Bone marrow (tissue), 2 donors: ENCODE measurements at regions not wholly inside any gene's neighbourhood (a gene's known extent, or its start where the extent isn't known, plus 50 kb on each side); places are given as distances from the start of the nearest gene placed in this dataset.
"Not testable (repeated sequence)": the region's sequence is repeated elsewhere in the genome, so short reads cannot be mapped to it uniquely, and the experiment has no call there.

Source experiments
- DNase-seq, 2 donors: peaks; one replicate each; lab custom pipeline; 2025; lab: John Stamatoyannopoulos, UW

GRCh38 chr12:131340616-131341210 is 370.2 kb upstream of the SFSWAP start:
- no peak for DNase-seq

DNA sequence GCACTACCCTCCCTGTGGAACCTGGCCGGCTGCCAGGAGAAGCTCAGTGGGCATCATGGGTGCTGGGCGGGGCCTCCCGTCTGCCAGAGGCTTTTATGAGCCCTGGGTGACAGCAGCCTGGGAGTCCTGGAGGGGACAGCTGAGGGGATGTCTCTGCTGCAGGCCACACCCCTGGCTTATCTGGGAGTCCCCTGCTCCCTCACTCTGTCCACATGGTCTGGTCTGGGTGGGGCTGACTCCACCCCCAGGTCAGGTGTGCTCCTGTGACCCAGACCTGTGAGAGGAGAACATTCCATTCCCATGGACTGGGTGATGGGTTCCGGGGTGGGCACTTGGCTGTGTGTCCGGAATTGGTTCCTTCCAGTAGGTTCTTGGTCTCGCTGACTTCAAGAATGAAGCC is 369.3 kb upstream of the SFSWAP start:
- not testable (repeated sequence) for DNase-seq

DNA sequence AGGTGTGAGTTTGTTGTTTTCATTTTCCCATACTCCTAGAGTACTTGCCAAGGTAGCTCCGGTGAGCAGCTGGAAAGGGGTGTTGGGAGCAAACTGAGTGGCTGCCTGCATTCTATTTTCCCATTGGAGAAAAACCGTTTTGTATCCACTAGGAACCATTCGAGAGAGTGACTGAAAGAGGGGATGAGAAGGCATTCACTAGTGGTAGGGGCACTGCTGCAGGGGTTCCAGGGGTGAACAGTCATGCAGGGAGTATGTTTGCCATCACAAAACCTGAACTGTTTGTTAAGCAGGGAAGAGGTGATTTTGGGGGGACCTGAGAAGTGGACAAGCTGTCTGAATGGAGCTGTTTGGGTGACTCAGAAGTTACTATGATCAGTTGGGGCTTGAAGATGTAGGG is 367.5 kb upstream of the SFSWAP start:
- not testable (repeated sequence) for DNase-seq

DNA sequence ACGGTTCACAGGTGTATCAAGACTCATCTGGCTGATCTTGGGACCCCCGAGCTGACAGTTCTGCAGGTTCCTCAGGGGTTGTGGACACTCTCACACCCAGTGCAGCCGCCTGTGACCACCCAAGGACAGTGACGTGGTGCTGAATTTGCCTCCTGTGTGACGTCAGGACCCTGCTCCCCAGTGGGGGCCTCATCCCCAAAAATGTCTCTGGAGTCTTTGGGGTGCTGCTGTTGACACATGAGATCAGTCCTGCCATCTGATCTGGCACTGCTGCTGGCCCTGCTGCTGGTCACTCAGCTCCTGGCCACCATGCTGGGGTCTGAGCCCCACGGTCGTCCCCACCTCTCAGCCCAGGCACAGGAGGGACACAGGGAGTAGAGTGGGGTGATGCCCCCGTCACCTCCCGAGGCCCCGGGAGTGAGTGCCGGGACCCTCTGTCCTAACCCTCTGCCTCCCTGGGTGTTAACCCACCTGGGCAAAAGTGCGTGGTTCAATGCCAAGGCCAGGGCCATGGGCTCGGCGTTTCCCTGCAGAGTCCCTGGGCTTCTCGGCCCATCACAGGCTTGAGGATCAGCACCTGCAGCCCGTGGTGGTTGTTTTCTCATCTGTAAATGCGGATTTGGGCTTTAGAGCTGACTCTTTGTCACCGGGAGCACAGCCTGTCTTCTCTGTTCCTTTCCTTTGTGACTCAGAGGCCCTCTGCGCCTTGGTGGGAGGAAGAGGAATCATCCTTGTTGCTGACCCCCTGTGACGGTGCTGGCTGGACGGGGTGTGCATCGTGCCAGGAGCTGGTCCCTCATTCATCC is 366.0 kb upstream of the SFSWAP start:
- not testable (repeated sequence) for DNase-seq

GRCh38 chr12:131345521-131346436 is 365.1 kb upstream of the SFSWAP start:
- no peak for DNase-seq

DNA sequence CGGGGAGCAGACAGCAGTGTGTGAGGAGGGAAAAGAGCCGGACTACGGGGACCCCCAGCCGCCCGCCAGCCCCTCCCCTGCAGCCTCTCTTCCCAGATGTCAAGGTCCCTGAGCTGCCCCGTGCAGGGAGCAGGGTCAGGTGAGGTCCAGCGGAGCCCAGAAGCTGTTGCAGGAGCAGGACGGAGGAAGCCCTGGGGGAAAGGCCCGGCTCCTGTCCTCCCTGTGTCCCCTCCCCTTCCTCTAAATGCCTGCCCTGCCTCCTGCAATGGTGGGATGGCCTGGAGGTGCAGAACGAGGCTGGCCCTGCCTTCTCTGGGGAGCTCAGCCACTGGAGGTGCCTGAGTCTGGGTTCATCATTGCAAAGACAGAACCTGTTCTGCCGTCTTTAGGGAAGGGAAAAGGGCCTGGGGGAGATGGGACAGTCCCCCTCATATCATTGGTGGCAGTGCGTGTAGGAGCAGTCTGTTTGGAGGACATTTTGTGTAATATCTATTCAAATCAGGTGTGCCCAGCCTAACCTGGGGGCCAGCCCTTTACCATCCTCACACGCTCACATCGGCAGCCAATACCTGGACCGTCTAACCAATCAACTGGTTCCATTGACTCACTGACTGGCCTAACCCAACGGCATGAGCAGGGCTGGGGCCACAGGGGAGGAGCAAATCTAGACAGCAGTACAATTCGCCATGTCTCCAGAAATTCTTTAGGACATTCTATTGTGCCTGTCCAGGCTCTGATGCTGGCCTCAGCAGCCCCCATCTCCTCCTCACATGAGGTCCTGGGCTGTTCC is 364.1 kb upstream of the SFSWAP start:
- DNase-seq = no peak

DNA sequence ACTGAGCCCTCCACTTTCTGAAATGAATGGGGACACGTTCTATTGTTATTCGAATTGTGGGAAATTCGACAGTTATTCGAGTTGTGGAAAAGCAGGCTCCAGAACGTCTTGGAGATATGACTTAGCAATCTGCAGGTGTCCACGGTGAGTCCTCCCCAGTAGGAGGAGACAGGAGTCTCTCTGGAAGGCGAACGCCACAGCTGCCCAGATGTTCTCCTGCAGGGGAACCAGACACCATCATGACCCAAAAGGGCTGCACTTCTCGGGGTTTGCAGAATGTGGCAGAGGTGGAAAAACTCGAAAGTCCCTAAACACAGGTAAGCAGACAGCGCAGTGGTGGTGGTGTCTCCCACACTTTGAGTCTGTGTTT is 363.6 kb upstream of the SFSWAP start:
- no peak for DNase-seq

GRCh38 chr12:131347732-131348131 is 363.2 kb upstream of the SFSWAP start:
- DNase-seq = no peak

- DNase-seq = no peak
These were observed 362.7 kb upstream of the SFSWAP start for GRCh38 chr12:131348231-131348630.

DNA sequence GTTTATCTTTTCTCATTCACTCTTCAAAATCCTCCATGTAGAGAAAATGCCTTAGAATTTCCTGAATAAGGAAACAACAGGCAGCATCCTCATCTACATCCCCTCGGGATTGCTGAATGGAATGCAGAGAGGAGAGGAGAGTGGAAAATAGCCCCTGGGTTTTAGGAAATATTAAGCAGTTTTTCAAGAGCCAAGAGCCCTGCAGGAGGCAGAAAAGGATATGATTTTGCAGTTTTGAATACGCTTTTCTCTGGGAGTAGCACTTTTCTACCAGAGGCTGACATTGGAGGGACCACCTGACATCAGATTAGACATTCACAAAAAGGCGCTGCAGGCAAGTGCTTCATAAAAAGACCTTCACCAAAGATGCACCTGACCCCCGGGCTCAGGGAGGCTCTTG is 362.2 kb upstream of the SFSWAP start:
- peak in 1 of 2 donors; percentile 18 for DNase-seq

GRCh38 chr12:131349397-131350127 is 361.3 kb upstream of the SFSWAP start:
- no peak for DNase-seq

- no peak for DNase-seq
These were observed 360.0 kb upstream of the SFSWAP start for GRCh38 chr12:131350943-131351318.

DNA sequence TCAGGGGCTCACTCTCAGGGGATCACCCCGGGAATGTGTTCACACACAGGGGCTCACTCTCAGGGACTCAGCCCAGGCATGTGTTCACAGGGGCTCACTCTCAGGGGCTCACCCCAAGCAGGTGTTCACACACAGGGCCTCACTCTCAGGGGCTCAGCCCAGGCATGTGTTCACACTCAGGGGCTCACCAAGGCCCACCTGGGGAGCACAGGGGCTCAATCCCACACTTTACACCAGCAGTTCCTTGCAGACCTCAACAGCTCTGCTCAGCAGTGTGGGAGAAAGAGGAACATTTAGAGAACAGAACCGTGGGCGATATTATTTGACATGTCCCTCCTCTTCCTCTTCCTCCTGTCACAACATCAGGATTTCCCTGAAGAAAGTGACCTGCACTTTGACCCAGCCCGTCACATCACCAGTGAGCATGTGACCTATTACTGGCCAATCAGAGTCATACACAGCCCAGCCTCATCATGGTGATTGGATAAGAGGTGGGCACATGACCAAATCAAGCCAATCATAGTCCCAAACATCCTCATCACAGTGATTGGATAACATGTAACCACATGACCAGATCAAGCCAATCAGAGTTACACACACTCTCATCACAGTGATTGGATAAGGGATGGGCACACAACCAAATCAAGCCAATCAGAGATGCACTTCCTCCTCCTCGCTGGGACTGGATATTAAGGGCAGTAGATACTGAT is 359.4 kb upstream of the SFSWAP start:
- DNase-seq = no peak

DNA sequence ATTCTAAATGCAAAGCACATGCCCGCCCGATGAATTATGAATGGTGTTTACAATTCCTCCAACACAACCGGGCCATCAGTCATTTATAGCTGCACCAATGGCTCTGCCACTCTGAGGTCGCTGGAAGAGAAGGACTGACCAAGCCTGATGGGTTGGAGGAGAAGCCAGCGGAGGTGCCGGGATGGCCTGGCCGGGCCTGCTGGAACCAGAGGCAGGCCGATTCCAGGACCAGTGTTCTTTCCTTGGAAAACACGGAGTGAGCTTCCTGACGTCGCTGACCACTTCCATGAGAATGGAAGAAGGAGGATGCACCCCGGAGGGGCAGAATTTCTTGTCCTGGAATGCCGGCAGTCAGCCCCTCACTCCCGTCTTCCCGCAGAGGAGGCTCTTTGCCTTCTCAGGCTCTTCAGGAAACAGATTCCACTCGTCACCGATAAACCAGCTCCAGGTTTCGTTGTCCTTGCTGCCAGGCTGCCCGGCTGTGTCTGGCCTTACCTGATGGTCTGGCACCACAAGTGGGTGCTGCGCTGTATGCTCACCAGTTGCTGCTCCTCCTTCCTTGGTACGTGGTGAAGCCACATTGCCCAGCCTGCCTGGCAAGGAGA is 358.5 kb upstream of the SFSWAP start:
- no peak for DNase-seq

GRCh38 chr12:131353376-131353775 is 357.5 kb upstream of the SFSWAP start:
- no peak for DNase-seq

GRCh38 chr12:131353826-131354225 is 357.1 kb upstream of the SFSWAP start:
- DNase-seq = no peak

GRCh38 chr12:131355361-131356245 is 355.3 kb upstream of the SFSWAP start:
- no peak for DNase-seq

DNA sequence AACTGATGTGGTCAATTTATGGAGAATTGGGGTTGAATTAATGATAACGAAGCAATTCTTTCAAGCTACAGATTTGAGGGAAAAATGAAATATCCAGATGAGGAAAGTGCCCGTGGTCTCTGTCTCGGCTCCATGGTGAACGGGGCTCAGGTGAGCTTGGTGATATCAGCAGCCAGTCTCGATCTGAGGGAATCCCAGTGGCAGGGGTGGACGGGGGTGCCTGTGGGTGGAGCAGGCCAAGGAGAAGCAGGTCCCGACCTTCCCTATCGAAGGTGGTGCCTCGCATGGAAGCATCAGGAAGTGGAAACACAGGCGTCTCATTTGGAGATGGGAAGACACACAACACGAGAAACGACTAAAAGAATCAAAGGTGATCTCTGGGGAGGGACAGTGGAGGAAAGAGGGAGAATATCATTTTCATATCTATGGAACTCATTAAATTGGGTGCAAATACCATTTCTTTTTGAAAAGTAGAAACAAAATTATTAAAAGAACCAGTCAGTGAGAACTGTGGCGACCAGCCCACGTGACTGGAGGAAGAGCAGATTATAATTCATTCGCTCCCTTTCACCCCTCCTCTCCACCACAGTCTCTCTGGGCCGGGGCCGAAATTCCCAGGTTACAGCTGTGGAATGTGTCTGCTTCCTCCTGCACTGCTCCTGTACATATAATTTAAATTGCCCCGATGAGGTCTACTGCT is 354.3 kb upstream of the SFSWAP start:
- no peak for DNase-seq
